Naive thymus-derived CD4-positive, alpha-beta T cell (primary cell): ENCODE measurements at regions not wholly inside any gene's neighbourhood (a gene's known extent, or its start where the extent isn't known, plus 50 kb on each side); places are given as distances from the start of the nearest gene placed in this dataset.

ENCODE experiments used
- ATAC-seq: fragments of 150-1000 bp; cut with Tn5 transposase; 2 replicates; pipeline ENCODE4 v1.10.0; 2021; ENCODE audit warnings: mild to moderate bottlenecking, moderate library complexity
- CTCF ChIA-PET: fragments of 350-600 bp; sonication (Branson Sonifier 250); formaldehyde crosslinking; loops from one replicate; lab custom pipeline; 2021; ENCODE audit warnings: antibody characterized with exemption; lab: Charles Lee
- POLR2A ChIA-PET: fragments of 350-600 bp; sonication (Branson Sonifier 250); formaldehyde crosslinking; loops from one replicate; lab custom pipeline; 2021; ENCODE audit warnings: antibody characterized with exemption, inconsistent platforms; lab: Charles Lee
- DNase-seq, 9 donors: peaks; one replicate each; pipeline versions ENCODE4 v3.0.0 to v3.0.0-alpha.2; 2020 to 2022; ENCODE audit warnings: mixed read lengths in 1 of 9
- H3K27ac ChIP-seq: one replicate; pipeline ENCODE4 v1.7.0; 2013; ENCODE audit warnings: mild to moderate bottlenecking, low read depth, low read length, moderate library complexity
- H3K27me3 ChIP-seq, 2 donors: one replicate each; pipeline ENCODE4 v1.7.0; 2013; ENCODE audit warnings: low read length in 2 of 2, mild to moderate bottlenecking in 2 of 2, moderate library complexity in 2 of 2; ENCODE audit not compliant: control insufficient read depth in 2 of 2, insufficient read depth in 2 of 2
- H3K36me3 ChIP-seq, 3 experiments: 1 replicate in 2 of 3; 2 replicates in 1 of 3; pipeline ENCODE4 v1.7.0; 2013; ENCODE audit warnings: low read length in 3 of 3, mild to moderate bottlenecking in 3 of 3, moderate library complexity in 1 of 3; ENCODE audit not compliant: insufficient read depth in 3 of 3, control insufficient read depth in 2 of 3
- H3K4me1 ChIP-seq, 2 donors: one replicate each; pipeline ENCODE4 v1.7.0; 2013; ENCODE audit warnings: low read length in 2 of 2, mild to moderate bottlenecking in 2 of 2, moderate library complexity in 1 of 2; ENCODE audit not compliant: control insufficient read depth in 2 of 2, insufficient read depth in 2 of 2
- H3K4me3 ChIP-seq: 2 replicates; pipeline ENCODE4 v1.7.0; 2013; ENCODE audit warnings: mild to moderate bottlenecking, low read length
- H3K9me3 ChIP-seq, 3 experiments: 1 replicate in 2 of 3; 2 replicates in 1 of 3; pipeline ENCODE4 v1.7.0; 2013; ENCODE audit warnings: low read length in 3 of 3; ENCODE audit not compliant: control insufficient read depth in 2 of 3
- H3K27ac Mint-ChIP-seq, 9 donors: one replicate each; pipeline ENCODE4 v1.8.0; 2020 to 2022; ENCODE audit warnings: mixed read lengths in 9 of 9, mild to moderate bottlenecking in 8 of 9, moderate library complexity in 5 of 9, inconsistent platforms in 2 of 9
- H3K27me3 Mint-ChIP-seq, 5 donors: one replicate each; pipeline ENCODE4 v1.8.0; 2021 to 2022; ENCODE audit warnings: mixed read lengths in 5 of 5, mild to moderate bottlenecking in 1 of 5
- H3K36me3 Mint-ChIP-seq, 5 donors: one replicate each; pipeline ENCODE4 v1.8.0; 2020 to 2022; ENCODE audit warnings: mixed read lengths in 5 of 5, mild to moderate bottlenecking in 3 of 5, inconsistent platforms in 1 of 5
- H3K4me1 Mint-ChIP-seq, 7 donors: one replicate each; pipeline ENCODE4 v1.8.0; 2020 to 2022; ENCODE audit warnings: mixed read lengths in 7 of 7, mild to moderate bottlenecking in 3 of 7, inconsistent platforms in 1 of 7
- H3K4me3 Mint-ChIP-seq, 10 donors: one replicate each; pipeline ENCODE4 v1.8.0; 2020 to 2022; ENCODE audit warnings: mild to moderate bottlenecking in 10 of 10, mixed read lengths in 10 of 10, moderate library complexity in 6 of 10, inconsistent platforms in 2 of 10
- H3K9me3 Mint-ChIP-seq, 11 donors: one replicate each; pipeline ENCODE4 v1.8.0; 2020 to 2022; ENCODE audit warnings: mixed read lengths in 11 of 11, mild to moderate bottlenecking in 4 of 11, inconsistent platforms in 1 of 11, moderate library complexity in 1 of 11
- intact Hi-C, 2 donors: fragments of 100-400 bp; cut with micrococcal nuclease; formaldehyde crosslinking; loops; one replicate each; pipeline ENCODE4 v1.15.1; 2023

DNA sequence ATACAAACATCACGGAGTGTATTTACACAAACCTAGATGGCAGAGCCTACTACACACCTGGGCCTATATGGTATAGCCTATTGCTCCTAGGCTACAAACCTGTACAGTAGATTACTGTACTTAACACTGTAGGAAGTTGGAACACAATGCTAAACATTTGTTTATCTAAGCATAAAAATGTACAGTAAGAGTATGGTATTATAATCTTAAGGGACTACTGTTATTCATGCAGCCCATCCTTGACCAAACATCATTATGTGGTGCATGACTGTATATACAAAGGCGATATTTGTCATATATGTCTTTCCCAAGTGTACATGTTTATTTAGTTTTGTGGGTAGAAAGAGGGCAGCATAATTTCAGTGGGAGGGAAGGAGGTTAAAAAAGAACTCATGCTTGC is 177.7 kb upstream of the FSTL5 start:
- intact Hi-C loops = no loop called here
- ATAC-seq = no peak
- Mint-ChIP-seq H3K9me3 (peaks cover 0 to 18% (median 0%) of the 10 kb centered on the region in 11 donors), H3K27ac (no peak overlapping the region), H3K4me1 (peaks cover 0 to 3% (median 0%) of the 10 kb centered on the region in 7 donors), H3K4me3 (no peak overlapping the region), H3K27me3 (no peaks in the 10 kb centered on the region), H3K36me3 (no peaks in the 10 kb centered on the region)
- no peak for DNase-seq
- no peaks in the 10 kb centered on the region for H3K9me3 ChIP-seq
- H3K4me1 ChIP-seq = no peaks in the 10 kb centered on the region
- ChIA-PET CTCF (no interaction called here), POLR2A (no interaction called here)
- no peak overlapping the region for H3K27ac ChIP-seq
- no peaks in the 10 kb centered on the region for H3K36me3 ChIP-seq
- no peak overlapping the region for H3K4me3 ChIP-seq
- no peaks in the 10 kb centered on the region for H3K27me3 ChIP-seq

DNA sequence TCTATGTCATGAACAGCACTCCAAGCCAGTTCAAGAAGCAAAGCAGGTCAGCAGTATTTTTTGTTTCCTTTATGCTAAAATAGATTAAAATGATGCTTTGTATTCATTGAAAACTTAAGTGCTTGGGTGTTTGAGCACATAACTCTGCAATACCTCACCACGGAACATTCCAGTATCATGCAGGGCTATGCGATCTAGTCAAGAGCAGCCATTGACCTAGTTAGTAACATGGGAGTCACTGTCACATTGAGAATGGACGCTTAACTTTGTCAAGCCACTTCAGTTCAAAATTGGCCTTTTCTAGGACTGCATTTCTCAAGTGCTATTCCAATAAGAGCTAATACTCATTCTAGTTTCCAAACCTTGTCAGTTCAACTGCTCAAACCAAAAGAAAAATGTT is 160.1 kb upstream of the FSTL5 start:
- Histone ChIP-seq H3K4me1 (no peaks in the 10 kb centered on the region), H3K27me3 (no peaks in the 10 kb centered on the region), H3K36me3 (no peaks in the 10 kb centered on the region), H3K4me3 (no peak overlapping the region), H3K9me3 (no peaks in the 10 kb centered on the region), H3K27ac (no peak overlapping the region)
- POLR2A ChIA-PET = no interaction called here
- H3K27ac Mint-ChIP-seq = no peak overlapping the region
- ATAC-seq = no peak
- no peak for DNase-seq
- intact Hi-C loops = no loop called here
- H3K27me3 Mint-ChIP-seq = no peaks in the 10 kb centered on the region
- peaks cover 0 to 2% (median 0%) of the 10 kb centered on the region in 11 donors for H3K9me3 Mint-ChIP-seq
- no peaks in the 10 kb centered on the region for H3K4me1 Mint-ChIP-seq
- no peaks in the 10 kb centered on the region for H3K36me3 Mint-ChIP-seq
- CTCF ChIA-PET = interaction anchor here (0.8 kb wide), 1 partner anchor 17 kb away, joined by 4 read pairs; no protein-coding TSS in a partner anchor
- H3K4me3 Mint-ChIP-seq = no peak overlapping the region

DNA sequence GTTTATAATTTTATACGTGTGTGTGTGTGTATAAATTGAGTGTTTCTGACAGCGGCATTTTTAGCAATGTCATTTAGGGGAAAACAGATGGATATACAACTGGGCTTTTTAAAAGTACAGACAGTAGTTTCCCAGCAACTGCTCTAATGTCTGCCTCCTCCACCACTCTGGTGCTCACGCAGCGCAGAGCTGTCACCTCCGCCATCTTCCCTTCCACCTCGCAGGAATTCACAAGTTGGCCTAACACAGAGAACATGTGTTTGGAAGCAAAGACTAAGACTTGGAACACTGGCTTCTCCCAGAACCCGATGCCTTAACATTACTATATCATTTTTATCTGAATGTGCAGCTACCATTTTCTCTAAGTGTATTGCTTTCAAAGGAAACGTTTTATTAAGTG is 158.3 kb upstream of the FSTL5 start:
- CTCF ChIA-PET = no interaction called here
- H3K36me3 Mint-ChIP-seq = no peaks in the 10 kb centered on the region
- ATAC-seq = no peak

DNA sequence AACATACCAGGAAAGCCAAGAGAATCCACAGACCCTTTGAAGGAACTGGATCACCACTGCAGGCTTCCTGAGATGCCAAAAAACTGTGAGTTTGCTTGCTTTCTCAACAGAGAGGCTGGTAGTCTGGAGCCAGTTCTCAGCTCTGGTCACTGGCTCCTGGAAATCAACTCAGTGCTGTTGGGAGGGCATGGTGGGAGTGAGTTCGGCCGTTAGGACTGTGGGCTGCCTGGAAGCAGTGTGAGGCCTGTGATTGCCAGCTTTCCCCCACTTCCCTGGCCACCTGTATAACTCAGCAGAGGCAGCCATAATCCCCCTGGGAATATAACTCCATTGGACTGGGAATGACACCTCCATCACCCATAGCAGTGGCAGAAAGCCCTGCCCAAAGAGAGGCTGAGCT is 122.0 kb upstream of the FSTL5 start:
- H3K4me1 ChIP-seq = no peaks in the 10 kb centered on the region
- H3K4me3 Mint-ChIP-seq = no peak overlapping the region
- H3K27me3 ChIP-seq = no peaks in the 10 kb centered on the region
- no peak overlapping the region for H3K4me3 ChIP-seq
- ChIA-PET POLR2A (no interaction called here), CTCF (no interaction called here)
- no peak overlapping the region for H3K27ac ChIP-seq
- H3K4me1 Mint-ChIP-seq = no peaks in the 10 kb centered on the region
- no peaks in the 10 kb centered on the region for H3K36me3 Mint-ChIP-seq
- H3K27ac Mint-ChIP-seq = no peak overlapping the region
- no peaks in the 10 kb centered on the region for H3K36me3 ChIP-seq
- intact Hi-C loops = no loop called here
- no peak for DNase-seq
- H3K9me3 Mint-ChIP-seq = peaks cover 0 to 21% (median 7%) of the 10 kb centered on the region in 11 donors
- no peaks in the 10 kb centered on the region for H3K27me3 Mint-ChIP-seq
- no peak for ATAC-seq
- H3K9me3 ChIP-seq = no peaks in the 10 kb centered on the region

More for the DNA sequence above, 158.3 kb upstream of the FSTL5 start:
- intact Hi-C loops = no loop called here
- Histone ChIP-seq H3K9me3 (no peaks in the 10 kb centered on the region), H3K36me3 (no peaks in the 10 kb centered on the region), H3K4me1 (no peaks in the 10 kb centered on the region), H3K27me3 (no peaks in the 10 kb centered on the region), H3K4me3 (no peak overlapping the region), H3K27ac (no peak overlapping the region)
- Mint-ChIP-seq H3K27ac (no peak overlapping the region), H3K9me3 (peaks cover 0 to 4% (median 0%) of the 10 kb centered on the region in 11 donors), H3K27me3 (no peaks in the 10 kb centered on the region), H3K4me3 (no peak overlapping the region), H3K4me1 (no peaks in the 10 kb centered on the region)
- no peak for DNase-seq
- POLR2A ChIA-PET = no interaction called here

DNA sequence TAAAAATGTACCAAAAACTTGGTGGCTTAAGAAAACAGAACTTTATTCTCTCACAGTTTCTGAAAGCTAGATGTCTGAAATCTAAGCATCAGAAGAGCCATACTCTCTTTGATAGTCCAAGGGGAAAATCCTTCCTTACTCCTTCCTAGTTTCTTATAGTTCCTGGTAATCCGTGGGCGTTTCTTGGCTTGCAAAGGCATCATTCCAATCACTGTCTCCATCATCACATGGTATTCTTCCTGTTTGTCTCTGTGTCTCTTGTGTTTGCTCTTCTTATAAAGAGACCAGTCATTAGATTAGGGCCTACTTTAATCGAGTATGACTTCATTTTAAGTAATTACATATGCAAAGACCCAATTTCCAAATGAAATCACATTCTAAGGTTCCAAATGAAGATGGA is 118.9 kb upstream of the FSTL5 start:
- Histone ChIP-seq H3K4me1 (no peaks in the 10 kb centered on the region), H3K9me3 (no peaks in the 10 kb centered on the region), H3K4me3 (no peak overlapping the region), H3K27ac (no peak overlapping the region), H3K27me3 (no peaks in the 10 kb centered on the region), H3K36me3 (no peaks in the 10 kb centered on the region)
- ChIA-PET CTCF (no interaction called here), POLR2A (no interaction called here)
- H3K4me3 Mint-ChIP-seq = no peak overlapping the region
- peaks cover 0 to 11% (median 2%) of the 10 kb centered on the region in 11 donors for H3K9me3 Mint-ChIP-seq
- H3K27ac Mint-ChIP-seq = no peak overlapping the region
- intact Hi-C loops = no loop called here
- H3K4me1 Mint-ChIP-seq = no peaks in the 10 kb centered on the region
- DNase-seq = no peak
- no peaks in the 10 kb centered on the region for H3K36me3 Mint-ChIP-seq
- no peaks in the 10 kb centered on the region for H3K27me3 Mint-ChIP-seq
- no peak for ATAC-seq

DNA sequence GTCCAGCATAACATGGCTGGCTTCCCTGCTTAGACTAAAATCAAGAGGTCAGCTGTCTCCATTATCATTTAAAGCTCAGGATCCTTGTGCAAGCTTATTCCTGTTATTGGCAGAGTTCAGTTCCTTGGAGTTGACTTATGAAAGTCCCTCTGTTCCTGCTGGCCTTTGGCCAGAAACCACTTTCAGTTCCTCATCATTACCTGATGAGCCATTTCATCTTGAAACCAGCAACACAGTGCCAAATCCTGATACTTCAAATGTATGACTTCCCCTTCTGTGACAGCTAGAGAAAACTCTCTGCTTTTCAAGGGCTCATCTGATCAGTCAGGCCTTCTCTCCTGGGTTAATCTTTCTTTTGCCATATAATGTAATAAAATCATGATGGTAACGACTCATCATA is 110.6 kb upstream of the FSTL5 start:
- Mint-ChIP-seq H3K4me1 (no peaks in the 10 kb centered on the region), H3K9me3 (peaks cover 0 to 21% (median 0%) of the 10 kb centered on the region in 11 donors), H3K36me3 (no peaks in the 10 kb centered on the region), H3K27ac (no peak overlapping the region), H3K27me3 (no peaks in the 10 kb centered on the region), H3K4me3 (no peak overlapping the region)
- H3K36me3 ChIP-seq = no peaks in the 10 kb centered on the region
- no peak overlapping the region for H3K27ac ChIP-seq
- ATAC-seq (no peak), DNase-seq (no peak)
- intact Hi-C loops = no loop called here
- ChIA-PET POLR2A (no interaction called here), CTCF (interaction anchor here (0.5 kb wide), 1 partner anchor 15 kb away, joined by 3 read pairs; no protein-coding TSS in a partner anchor)
- no peaks in the 10 kb centered on the region for H3K9me3 ChIP-seq
- no peaks in the 10 kb centered on the region for H3K27me3 ChIP-seq
- no peak overlapping the region for H3K4me3 ChIP-seq
- H3K4me1 ChIP-seq = no peaks in the 10 kb centered on the region

DNA sequence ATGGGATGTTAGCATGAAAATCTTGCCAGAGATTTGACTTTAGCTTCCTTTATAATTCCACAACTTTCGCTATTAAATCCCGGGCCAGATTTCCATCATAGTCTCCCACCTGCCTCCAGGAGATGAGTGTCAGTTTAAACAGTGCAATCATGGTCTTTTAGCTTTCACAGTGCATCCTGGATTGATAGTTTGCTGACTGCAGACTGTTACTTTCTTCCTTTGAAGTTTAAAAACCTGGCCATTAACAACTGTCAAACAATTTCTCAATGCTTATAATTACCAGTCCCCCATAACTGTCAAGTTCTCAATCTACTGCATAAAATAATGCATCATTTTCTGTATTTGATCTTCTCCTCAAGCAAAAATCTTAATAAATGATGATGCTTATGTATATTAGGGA is 108.4 kb upstream of the FSTL5 start:
- no peaks in the 10 kb centered on the region for H3K36me3 ChIP-seq
- ChIA-PET POLR2A (no interaction called here), CTCF (interaction anchor here (0.6 kb wide), 2 partner anchors 38 to 58 kb away, joined by 3 read pairs; no protein-coding TSS in a partner anchor)
- no peaks in the 10 kb centered on the region for H3K36me3 Mint-ChIP-seq
- DNase-seq (no peak), ATAC-seq (no peak)
- no peak overlapping the region for H3K4me3 Mint-ChIP-seq
- no peaks in the 10 kb centered on the region for H3K27me3 ChIP-seq
- H3K27ac ChIP-seq = no peak overlapping the region
- H3K4me1 ChIP-seq = no peaks in the 10 kb centered on the region
- no peaks in the 10 kb centered on the region for H3K27me3 Mint-ChIP-seq
- H3K4me1 Mint-ChIP-seq = no peaks in the 10 kb centered on the region
- intact Hi-C loops = no loop called here
- H3K9me3 ChIP-seq = no peaks in the 10 kb centered on the region
- H3K9me3 Mint-ChIP-seq = peaks cover 0 to 31% (median 2%) of the 10 kb centered on the region in 11 donors
- no peak overlapping the region for H3K27ac Mint-ChIP-seq
- H3K4me3 ChIP-seq = no peak overlapping the region
